NCI-H1694 treated with DMSO at 0.1 percent for 48 hours (cell line): ENCODE measurements at regions not wholly inside any gene's neighbourhood (a gene's known extent, or its start where the extent isn't known, plus 50 kb on each side); places are given as distances from the start of the nearest gene placed in this dataset.

Experiments used
- DNase-seq: peaks from one replicate; lab custom pipeline; 2025; lab: John Stamatoyannopoulos, UW

DNA sequence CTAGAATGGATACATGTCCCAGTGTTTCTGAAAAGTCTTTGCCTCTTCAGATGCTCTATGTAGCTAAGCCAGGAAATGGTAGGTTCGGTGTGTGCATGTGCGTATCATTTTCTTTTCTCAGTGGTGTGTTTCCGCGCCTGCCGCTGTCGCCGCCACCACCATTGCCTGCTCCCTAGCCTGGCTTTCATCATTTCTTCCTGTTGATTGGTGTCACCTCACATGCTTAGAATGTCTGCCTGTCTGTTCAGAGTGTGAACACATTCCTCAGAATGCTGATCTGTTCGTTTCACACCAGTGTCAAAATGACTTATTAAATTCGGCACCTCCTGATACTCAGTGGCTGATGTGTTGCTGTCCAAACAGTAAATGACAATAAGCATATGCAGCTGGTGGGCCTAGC is 255.2 kb upstream of the SPRED2 start:
- no peak for DNase-seq

DNA sequence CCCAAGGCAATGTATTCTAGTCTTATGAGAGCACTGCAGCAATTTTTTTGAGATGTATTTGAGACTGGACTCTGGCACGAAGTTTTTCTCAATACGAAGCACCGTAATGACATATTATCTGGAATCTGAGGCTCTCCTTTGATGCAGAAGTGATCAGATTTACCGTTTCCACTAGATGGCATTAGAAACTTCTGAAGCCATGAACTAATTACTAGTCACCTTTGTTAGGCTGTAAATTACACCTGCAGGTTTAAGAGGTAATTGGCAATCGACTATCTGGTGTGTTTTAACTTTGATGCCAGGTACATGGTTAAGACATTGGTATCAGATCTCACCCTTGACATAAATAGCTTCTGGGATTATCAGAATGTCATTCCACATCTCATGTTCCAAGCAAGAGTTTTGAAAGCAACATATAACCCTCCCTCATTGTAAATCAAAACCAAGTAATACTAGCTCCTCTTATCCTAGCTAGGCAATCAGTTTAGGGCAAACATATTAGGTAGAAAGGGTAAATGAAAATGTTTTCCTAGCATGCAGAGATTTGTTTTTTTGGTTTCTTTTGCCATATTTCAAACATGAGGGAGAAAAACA is 254.6 kb upstream of the SPRED2 start:
- DNase-seq: no peak

DNA sequence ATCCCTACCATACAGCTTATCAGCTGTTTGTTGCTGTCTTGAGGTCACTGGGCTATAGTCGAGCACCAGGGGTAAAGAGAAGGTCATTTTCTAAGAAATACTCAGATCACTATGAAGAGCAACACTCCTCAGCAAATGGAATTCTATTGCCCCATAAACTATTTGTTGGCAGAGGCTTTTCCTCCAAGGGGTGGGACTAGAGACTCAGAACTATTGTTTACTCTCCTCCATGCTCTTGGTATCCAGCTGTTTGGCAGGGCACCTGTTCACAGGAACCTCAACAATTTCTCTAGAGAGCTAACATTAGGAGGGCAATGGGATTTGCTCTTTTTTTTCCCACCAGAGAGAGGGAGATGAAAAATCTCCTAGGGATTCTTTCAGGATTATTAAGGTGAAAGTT is 249.1 kb upstream of the SPRED2 start:
- no peak for DNase-seq

DNA sequence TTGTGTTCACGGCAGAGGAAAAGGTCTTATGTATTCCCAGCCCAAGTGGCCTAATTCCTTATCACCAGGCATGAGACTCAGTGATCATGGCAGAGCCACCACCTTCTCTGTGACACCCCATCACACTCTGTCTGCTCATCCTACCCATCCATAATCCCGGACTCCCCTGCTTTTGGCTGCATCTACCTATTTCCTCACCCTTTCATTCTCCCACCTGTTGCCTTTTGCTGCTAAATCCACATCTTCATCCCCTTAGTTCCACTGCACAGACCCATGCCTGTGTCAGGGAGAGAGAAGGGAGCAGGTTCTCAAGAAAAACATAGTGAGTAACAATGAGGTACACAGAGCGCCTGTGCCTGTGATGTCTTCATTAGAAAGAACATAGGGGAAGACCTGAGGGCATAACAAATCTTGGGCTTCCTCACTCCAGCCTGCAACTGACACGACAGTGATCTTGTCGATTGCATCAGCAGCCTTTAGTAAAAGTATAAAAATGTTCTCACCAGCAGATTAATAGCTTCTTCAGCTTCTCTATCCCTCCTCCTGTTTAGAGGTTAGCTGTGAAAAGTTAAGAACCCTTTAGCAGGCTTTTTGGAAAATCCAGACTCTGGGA is 246.5 kb upstream of the SPRED2 start:
- no peak for DNase-seq

DNA sequence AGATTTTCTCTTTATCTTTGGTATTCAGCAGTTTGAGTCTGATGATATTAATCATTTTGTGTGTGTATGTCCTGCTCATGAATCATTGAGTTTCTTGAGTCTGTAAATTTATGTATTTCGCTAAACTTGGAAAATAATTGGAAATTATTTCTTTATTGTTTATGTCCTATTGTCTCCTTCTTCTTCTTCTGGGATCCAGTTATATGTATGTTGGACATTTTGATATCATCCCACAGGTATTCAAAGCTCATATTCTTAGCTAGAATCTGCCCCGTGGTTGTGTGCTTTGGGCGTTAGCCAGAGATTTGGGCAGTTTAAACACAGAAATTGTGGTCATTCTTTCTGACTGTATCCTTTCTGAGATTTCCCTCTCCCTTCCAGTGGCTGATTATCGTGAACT is 243.0 kb upstream of the SPRED2 start:
- DNase-seq: no peak

DNA sequence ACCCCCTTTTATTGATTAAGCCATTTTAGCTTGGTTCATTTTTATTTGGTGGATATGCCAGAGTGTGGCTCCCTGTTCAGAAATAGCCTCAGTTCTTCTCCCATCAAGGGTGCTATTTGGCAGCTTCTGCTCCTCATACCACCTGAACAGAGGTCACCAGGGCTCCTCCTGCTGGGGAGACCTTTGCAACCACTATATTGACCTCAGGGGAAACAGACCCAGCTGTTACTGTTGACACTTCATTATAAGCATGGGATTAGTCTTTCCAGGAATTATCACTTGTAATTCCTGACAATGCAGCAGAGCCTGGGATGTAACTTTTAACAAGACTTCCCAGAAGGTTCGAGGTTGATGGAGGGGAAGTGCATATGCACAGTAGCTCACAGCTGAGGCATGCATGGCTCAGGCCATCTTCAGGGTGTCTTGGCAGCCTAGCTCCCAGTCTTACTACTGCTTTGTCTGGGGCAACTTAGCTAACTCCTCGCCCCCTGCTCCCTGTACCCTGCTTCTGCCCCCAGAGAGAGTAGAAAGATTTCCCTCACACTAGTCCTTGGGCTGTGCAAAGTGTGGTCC is 239.4 kb upstream of the SPRED2 start:
- DNase-seq: no peak

DNA sequence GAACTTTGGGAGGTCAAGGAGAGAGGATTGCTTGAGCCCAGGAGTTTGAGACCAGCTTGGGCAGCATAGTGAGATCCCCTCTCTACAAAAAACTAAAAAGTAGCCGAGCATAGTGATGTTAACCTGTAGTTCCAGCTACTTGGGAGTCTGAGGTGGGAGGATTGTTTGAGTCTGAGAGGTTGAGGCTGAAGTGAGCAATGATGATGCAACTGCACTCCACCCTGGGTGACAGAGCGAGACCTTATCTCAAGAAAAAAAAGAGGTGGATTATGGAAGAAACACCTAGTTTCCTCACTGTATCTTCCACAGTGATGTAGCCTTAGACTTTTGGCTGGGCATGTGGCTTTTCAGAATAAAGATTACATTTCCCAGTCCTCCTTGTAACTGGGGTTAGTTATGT is 237.2 kb upstream of the SPRED2 start:
- no peak for DNase-seq

DNA sequence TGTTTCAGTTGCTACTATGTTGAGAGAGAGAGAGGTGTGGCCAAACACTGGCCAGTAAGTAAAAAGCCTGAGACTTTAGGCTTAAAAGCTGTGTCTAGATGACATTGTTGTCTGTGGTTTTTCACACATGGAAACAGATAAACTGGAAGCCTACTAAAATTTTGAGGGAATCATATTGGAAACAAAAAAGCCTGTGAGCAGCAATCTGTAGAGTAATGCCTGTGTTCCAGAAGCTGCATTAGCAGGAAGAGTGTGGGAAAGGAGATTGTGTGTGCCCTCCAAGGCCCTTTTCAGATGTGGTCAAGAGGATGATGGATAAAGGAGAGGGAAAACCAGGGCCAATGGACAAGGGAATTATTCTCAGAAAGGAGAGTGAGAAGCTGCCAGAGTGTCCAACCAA is 236.3 kb upstream of the SPRED2 start:
- DNase-seq: no peak

DNA sequence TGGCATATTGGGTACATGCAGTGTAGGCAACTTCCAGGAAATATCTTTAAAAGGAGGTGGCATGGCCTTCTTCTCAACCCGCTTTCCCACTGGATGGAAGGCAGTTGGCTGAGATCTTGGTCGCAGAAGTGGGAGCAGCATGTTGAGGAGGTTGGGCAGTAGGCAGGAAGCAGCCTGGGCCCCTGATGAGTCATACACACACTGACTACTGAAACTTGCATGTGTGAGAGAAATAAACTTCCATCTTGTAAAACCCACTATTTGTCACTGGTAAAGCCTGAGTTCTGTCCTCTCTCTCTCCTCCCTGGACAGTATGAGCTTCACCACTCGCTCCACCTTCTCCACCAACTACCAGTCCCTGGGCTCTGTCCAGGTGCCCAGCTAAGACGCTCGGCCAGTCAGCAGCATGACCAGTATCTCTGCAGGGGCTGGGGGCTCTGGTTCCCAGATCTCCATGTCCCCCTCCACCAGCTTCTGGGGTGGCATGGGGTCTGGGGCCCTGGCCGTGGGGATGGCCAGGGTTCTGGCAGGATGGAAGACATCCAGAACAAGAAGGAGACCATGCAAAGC is 233.8 kb upstream of the SPRED2 start:
- no peak for DNase-seq

DNA sequence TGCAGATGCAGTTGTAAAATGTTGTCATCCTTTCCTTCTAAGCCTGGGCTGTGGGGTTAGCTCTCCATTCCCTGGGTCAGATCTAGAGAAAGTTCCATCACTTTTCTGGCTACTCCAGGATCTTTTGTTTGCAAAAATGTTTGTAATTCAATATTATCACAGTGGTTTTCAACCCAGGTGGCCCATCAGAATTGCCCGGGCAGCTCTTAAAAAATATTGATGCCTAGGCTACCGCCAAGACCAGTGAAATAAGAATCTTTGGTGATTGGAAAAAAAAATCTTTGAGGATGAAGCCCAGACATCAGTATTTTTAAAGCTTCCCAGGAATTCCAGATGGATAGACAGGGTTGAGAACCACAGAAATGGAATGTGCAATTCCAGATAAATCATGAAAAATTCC is 232.5 kb upstream of the SPRED2 start:
- DNase-seq: no peak

DNA sequence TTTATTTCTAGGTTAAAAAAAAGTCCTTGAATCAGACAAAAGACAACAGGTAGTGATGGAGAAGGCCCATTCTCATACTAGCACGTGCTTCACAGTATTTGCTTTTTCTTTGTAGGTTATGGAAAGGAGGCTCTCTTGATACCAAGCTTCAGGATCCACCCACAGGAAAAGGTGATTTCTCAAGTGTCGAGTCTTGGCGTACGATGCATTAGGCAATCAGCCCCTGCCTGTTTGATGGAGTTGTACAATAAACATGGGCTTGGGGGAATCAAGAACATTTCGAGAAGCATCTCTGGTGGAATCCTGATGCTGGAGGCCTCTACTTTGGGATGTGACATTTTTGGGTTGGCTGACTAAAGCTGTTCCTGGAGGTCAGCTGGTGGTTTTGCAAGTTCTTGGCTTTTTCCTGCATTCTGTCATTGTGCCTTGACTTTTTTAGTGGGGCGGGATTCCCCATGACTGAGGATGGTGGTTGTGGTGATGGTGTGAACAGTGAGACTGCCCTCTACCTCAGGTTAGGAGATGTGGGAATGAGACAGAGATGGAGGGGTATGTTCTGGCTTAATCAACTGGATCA is 231.5 kb upstream of the SPRED2 start:
- no peak for DNase-seq

DNA sequence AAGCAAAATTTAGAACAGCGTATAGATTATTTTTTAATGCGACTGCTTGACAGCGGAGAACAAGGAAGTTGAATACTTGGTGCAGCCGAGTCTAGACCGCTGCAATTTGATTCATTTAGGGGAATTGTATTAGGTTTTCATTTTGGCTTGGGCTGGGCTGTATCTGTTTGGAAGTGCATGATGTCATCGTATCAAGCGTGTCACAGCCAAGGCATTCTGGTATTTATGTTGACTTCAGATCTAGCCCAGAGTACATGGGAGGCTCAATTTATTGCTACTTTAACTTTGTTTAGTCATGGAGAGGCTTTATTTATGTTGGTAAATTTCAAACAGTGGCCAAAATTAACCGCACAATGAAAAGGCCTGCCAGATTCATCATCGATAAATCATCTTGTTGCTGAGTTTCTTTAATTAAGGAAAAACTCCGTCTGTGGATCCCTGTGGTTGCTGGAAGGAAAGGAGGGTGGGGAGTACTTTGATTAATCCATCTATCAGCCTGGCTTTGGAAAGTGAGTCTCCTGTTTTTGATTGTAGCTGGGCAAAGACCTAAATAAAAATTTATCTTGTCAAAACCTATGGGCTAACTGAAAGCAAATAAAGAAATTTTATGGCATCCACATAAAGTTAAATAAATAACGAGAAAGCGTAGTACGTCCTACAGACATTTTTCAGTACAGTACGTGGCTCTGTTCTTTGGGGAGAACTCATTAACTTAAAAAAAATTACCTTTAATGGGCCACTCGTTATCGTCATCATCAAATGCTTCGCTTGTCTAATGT is 230.4 kb upstream of the SPRED2 start:
- no peak for DNase-seq

DNA sequence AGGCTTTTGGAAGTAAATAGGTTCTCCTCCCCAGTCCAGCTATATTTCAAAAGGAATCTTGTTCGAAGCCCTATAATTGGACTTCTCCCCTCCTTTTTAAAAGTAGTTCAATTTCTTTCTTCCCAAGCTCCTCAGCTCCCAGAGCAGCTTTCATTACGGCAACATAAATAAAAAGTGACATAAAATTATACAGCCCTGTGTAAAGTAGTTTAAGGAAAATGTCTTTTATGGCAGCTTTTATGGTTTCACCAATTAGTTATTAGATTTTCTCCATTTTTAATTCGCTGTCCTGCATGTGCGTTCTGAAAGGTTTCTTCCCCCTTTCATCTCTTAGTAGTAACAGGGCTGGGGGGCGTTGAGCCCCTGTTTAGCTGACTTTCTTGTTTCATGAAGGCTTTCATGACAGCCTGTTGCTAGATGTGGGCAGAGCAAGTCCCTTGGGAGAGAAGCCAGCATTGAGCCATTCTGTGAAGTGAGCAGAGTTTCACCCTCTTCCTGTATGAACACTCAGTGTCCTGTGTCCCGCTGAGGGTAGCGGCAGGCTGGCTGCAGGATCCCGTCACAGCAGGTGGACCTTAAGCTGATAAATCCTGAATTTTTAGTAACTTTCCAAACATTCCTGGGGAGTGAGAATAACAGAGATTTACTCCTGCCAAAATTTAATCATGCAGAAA is 229.7 kb upstream of the SPRED2 start:
- DNase-seq: no peak

DNA sequence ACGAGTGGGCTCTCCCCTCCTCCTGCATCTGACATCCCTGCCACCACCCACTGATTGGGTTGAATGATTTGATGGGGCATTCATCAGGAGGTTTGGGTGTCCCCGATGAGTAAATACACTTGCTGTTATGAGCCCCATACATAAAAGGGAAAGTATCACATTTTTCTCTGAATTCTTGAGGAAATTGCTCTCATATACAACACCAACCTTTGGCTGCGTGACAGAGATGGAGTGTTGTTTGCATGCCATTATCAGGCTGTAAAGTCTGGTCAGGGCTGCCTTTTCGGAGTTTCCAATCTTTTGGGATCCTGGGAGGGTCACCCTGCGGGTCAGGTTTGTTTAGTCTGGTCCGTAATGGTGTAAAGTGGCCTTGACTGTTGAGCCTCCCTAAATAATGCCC is 227.9 kb upstream of the SPRED2 start:
- no peak for DNase-seq

DNA sequence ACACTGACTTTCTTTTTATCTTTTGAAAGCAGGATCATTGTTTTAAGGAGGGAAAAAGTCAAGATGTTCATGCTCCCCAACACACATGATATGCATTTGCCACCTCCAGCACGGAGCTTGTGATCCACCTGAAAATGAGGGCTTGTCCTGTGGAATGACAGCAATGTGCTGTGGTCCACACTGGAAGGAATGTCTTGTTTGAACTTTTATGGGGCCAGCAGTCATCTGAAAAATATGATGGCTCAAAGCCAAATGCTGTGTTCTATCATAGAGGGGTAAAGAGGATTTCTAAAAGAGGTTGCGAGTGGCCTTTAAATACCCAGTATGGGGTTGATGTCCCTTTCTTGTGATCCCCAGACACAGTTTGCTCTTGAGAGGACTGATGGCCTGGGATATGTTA is 226.5 kb upstream of the SPRED2 start:
- DNase-seq: no peak

DNA sequence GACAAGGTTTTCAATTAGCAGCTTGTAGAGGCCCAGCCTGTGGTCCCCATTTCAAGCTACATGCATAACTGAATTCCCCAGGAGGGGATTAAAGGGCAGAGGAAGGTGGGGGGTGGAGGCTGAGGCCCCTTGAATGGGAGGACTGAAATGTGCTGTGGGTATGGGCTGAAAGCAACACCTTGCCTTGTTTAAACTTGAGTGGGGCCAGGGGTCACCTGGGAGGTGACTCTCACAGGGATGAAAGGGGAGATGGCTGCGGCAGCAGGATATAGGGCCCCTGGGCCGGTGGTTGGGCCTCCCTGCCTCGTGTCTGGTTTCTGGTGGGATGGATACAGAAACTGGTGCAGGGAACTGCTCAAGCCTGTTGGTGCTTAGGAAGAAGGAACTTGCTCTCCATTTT is 225.9 kb upstream of the SPRED2 start:
- no peak for DNase-seq

DNA sequence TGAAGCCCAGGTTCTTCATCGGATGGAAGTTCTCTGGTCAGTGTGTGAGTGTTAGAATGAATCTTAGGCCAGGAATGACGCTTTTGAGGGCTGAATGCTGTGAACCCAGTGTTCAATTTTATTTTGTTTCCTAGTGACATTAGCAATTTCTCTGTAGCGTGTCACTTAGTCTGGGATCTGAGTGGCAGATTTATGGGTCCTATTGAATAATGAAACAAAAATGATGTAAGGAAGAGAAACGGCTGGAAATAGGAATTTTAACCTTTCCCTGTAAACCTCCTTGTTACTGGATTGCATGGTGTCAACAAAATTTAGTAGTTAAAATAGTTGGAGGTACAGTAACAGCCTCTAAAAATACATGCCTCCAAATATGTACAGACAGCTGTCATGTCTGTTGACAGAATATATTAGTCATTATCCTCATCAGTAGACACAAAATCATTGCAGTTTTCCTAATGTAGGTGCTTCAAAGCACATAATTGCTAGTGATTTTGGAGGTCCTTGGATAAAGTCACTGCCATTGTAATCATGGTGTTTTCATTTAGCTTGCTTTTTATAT is 223.8 kb upstream of the SPRED2 start:
- DNase-seq: no peak

DNA sequence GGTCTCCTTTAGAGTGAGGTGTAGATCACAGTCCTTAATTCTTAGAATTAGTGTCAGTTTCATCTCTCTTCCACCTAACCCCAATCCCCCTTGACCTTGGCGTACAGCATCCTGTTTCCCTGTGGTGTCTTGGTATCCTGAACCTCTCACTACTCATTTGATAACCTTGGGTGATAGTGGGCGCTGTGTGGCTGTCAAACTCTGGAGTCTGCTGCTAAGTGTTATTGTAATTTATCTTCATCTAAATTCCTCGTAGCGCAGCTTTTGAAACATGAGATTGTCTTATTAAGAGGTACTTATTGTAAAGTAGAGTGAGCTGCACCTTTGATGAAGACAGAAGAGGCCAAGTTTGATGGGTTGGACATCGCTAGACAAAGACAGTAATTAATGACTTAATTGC is 222.6 kb upstream of the SPRED2 start:
- no peak for DNase-seq

DNA sequence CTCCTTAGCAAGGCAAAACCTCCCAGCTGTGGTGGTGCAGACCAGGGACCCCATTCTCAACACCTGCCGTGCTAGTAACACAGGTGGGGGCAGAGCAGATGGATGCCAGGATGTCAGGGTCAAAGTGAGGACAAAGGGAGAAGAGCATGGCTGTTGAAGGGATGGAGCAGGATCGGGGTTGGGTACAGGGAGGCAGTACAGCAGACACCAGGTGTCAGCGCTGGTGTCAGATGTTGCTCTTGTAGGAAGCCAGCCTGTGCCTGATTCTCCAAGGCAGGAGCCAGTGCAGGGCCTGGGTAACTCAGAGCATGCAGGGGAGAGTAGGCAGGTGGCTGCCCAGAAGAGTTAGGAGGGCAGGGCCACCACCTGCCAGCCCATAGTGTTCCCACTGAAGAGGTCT is 222.1 kb upstream of the SPRED2 start:
- peak; percentile 22 for DNase-seq

DNA sequence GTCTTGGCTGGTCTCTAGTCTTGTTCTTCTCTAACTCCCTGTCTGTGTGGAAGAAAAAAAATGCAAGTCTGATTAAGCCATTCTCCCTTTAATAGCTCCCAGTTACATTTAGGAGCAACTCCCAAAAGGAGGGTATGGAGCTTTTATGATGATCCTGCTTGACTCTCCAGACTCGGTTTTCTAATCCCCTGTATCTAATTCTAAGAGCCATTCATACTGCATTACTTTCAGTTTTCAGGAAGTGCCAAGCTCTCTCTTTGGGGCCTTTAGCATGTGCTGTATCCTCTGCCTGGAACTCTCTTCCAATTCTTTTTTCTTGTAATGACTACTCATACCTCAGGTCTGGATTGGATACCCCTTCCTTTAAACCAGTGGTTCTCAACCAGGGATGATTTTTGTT is 219.7 kb upstream of the SPRED2 start:
- no peak for DNase-seq

DNA sequence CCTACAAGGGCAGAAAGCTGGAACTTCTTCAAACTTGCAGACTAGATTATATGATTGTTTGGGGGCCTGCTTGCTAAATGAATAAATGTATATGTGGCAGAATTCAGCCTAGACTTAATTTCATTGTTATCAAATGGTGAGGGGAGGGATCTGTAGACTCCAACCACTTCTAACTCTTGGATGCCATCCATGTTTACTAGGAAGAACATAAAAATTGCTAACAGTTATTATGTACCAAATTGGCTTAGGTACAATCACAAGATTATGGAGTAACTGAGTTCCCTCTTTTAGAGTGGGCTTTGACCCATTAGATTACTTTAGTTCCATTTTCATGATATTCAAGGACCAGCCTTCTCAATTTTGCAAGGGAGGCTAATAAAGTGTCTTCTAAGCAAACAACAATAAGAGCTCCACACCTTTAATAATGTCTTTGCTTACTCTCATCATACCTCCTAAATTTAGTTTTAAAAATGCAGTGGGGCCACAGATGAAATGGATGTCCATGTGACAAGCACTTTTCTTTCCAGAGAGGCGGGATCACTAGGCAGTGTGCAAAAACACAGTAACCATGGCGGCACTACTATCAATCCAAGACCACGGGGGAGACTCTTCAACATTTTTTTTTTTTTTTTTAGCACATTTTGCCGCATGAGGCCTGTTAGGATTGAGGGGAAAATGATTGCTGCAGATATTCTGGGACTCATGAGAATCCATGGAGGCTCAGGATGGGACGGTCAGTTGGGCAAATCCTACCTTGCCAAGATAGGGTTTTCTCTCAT is 217.6 kb upstream of the SPRED2 start:
- no peak for DNase-seq
